Keratinocyte (primary cell): ENCODE measurements at regions not wholly inside any gene's neighbourhood (a gene's known extent, or its start where the extent isn't known, plus 50 kb on each side); places are given as distances from the start of the nearest gene placed in this dataset.

Experiments used
- DNase-seq: peaks from one replicate; pipeline ENCODE4 v3.0.0-alpha.2; 2011; ENCODE audit warnings: low read depth, missing footprints, low spot score
- FAIRE-seq: peaks from 2 replicates; lab custom pipeline; 2011; peaks lifted over from hg19 to GRCh38; lab: Jason Lieb, UNC
- H2AFZ ChIP-seq: 2 replicates; pipeline ENCODE4 v1.6.0; 2012; ENCODE audit warnings: low read length, control low read depth, inconsistent platforms; ENCODE audit not compliant: control insufficient read depth
- H3K27ac ChIP-seq: 2 replicates; pipeline ENCODE4 v1.5.1; 2011; ENCODE audit warnings: low read length; ENCODE audit not compliant: control insufficient read depth, insufficient read depth
- H3K27me3 ChIP-seq: 3 replicates; pipeline ENCODE4 v1.6.0; 2011; ENCODE audit warnings: low read length; ENCODE audit not compliant: control insufficient read depth, insufficient read depth; ENCODE audit errors: extremely low read depth
- H3K36me3 ChIP-seq, 2 experiments: 2 replicates in 1 of 2; 3 replicates in 1 of 2; pipeline ENCODE4 v1.5.1; 2011; ENCODE audit warnings: low read length in 2 of 2, mild to moderate bottlenecking in 1 of 2; ENCODE audit not compliant: control insufficient read depth in 2 of 2, insufficient read depth in 2 of 2; ENCODE audit errors: extremely low read depth in 1 of 2
- H3K4me1 ChIP-seq: 3 replicates; pipeline ENCODE4 v1.5.1; 2011; ENCODE audit warnings: low read length; ENCODE audit not compliant: control insufficient read depth, insufficient read depth; ENCODE audit errors: extremely low read depth
- H3K4me2 ChIP-seq: 3 replicates; pipeline ENCODE4 v1.6.0; 2011; ENCODE audit warnings: low read depth, low read length; ENCODE audit not compliant: control insufficient read depth, insufficient read depth; ENCODE audit errors: extremely low read depth
- H3K4me3 ChIP-seq, 3 experiments: fragments of 200-600 bp in 1 of 3; sonication (generic) in 1 of 3; 2 replicates in 2 of 3; 3 replicates in 1 of 3; pipeline ENCODE4 v1.5.1; 2011 to 2016; ENCODE audit warnings: low read length in 3 of 3, mild to moderate bottlenecking in 3 of 3, control low read depth in 2 of 3, inconsistent platforms in 1 of 3, low read depth in 1 of 3, mixed read lengths in 1 of 3, mixed run types in 1 of 3, moderate library complexity in 1 of 3; ENCODE audit not compliant: control insufficient read depth in 2 of 3, insufficient read depth in 2 of 3; ENCODE audit errors: extremely low read depth in 1 of 3
- H3K79me2 ChIP-seq: 2 replicates; pipeline ENCODE4 v1.6.0; 2012; ENCODE audit warnings: low read length; ENCODE audit not compliant: control insufficient read depth, insufficient read depth
- H3K9ac ChIP-seq: 3 replicates; pipeline ENCODE4 v1.6.0; 2011; ENCODE audit warnings: low read length; ENCODE audit not compliant: control insufficient read depth, insufficient read depth; ENCODE audit errors: extremely low read depth
- H3K9me1 ChIP-seq: 3 replicates; pipeline ENCODE4 v1.6.0; 2011; ENCODE audit warnings: low read length; ENCODE audit not compliant: control insufficient read depth, insufficient read depth; ENCODE audit errors: extremely low read depth
- H3K9me3 ChIP-seq: 2 replicates; pipeline ENCODE4 v1.5.1; 2012; ENCODE audit warnings: low read depth, low read length; ENCODE audit not compliant: control insufficient read depth
- H4K20me1 ChIP-seq: 3 replicates; pipeline ENCODE4 v1.6.0; 2011; ENCODE audit warnings: low read length; ENCODE audit not compliant: control insufficient read depth, insufficient read depth; ENCODE audit errors: extremely low read depth
- CTCF ChIP-seq, 3 experiments: IDR thresholded peaks in 1 of 3; conservative IDR thresholded peaks in 1 of 3; optimal IDR thresholded peaks in 1 of 3; 2 replicates in 2 of 3; 3 replicates in 1 of 3; pipeline versions ENCODE3 to v1.5.1; 2011; ENCODE audit warnings: low read length in 3 of 3, mild to moderate bottlenecking in 3 of 3, moderate library complexity in 2 of 3, control low read depth in 1 of 3, inconsistent platforms in 1 of 3; ENCODE audit not compliant: insufficient read depth in 2 of 3; ENCODE audit errors: extremely low read depth in 1 of 3
- EZH2 ChIP-seq: IDR thresholded peaks from one replicate; pipeline ENCODE4 v1.6.1; 2012; ENCODE audit warnings: inconsistent platforms, mild to moderate bottlenecking, low read length, moderate library complexity
- dilution Hi-C: fragments of 300-500 bp; cut with MboI; formaldehyde crosslinking; loops from one replicate; pipeline ENCODE4 v1.7.0; 2020; ENCODE audit warnings: low sequenced_read_pairs; ENCODE audit not compliant: extremely low pct_ligation_motif_present

- Histone ChIP-seq H3K4me1 (peaks cover 10% of the 10 kb centered on the region), H3K9ac (peak overlapping the region; percentile 32), H3K9me1 (no peaks in the 10 kb centered on the region), H2AFZ (peak overlapping the region; percentile 82), H4K20me1 (no peaks in the 10 kb centered on the region), H3K27me3 (no peaks in the 10 kb centered on the region), H3K36me3 (no peaks in the 10 kb centered on the region), H3K9me3 (no peaks in the 10 kb centered on the region), H3K79me2 (no peaks in the 10 kb centered on the region), H3K4me3 (no peak overlapping the region), H3K4me2 (peak overlapping the region; percentile 53), H3K27ac (peak overlapping the region; percentile 66)
- FAIRE-seq (peak; percentile 98), DNase-seq (peak; percentile 70)
- dilution Hi-C loops, result no loop called here
- TF ChIP-seq CTCF (optimal IDR thresholded peaks at IDR 0.05 in 1 of 3, IDR thresholded peaks at IDR 0.05 in 1 of 3, conservative IDR thresholded peaks at IDR 0.05 in 1 of 3; ENCODE audit: extremely low read depth in 1 of 3, insufficient read depth in 2 of 3, low read length in 3 of 3) (peak; percentile 96 to 97 (median 96)), EZH2 (no peak)
These were observed 61.9 kb downstream of the ADM start for GRCh38 chr11:10366568-10367331.

DNA sequence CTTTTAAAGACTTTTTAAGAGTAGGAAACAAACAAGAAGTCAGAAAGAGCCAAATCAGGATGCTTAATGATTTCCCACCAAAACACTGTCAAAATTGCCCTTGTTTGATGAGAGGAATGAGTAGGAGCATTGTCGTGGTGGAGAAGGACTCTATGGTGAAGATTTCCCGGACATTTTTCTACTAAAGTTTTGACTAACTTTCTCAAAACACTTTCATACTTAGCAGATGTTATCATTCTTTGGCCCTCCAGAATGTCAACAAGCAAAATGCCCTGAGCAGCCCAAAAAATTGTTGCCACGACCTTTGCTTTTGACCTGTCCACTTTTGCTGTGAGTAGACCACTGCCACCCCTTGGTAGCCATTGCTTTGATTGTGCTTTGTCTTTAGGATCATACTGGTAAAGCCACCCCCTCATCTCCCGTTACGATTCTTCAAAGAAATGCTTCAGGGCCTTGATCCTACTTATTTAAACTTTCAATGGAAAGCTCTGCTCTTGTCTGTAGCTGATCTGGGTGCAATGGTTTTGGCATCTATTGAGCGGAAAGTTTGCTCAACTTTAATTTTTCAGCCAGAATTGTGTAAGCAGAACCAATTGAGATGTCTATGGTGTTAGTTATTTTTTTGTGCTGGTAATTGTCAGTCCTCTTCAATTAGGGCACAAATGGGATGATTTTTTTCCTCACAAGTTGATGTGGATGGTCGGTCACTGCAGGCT, 67.2 kb downstream of the ADM start:
- Histone ChIP-seq H3K9me1 (no peaks in the 10 kb centered on the region), H3K27ac (no peak overlapping the region), H3K4me3 (no peak overlapping the region), H3K9ac (no peak overlapping the region), H3K4me1 (no peaks in the 10 kb centered on the region), H3K79me2 (no peaks in the 10 kb centered on the region), H3K9me3 (no peaks in the 10 kb centered on the region), H3K4me2 (no peak overlapping the region), H4K20me1 (no peaks in the 10 kb centered on the region), H3K27me3 (no peaks in the 10 kb centered on the region), H2AFZ (no peak overlapping the region), H3K36me3 (no peaks in the 10 kb centered on the region)
- FAIRE-seq (no peak), DNase-seq (no peak)
- TF ChIP-seq CTCF (optimal IDR thresholded peaks at IDR 0.05 in 1 of 3, IDR thresholded peaks at IDR 0.05 in 1 of 3, conservative IDR thresholded peaks at IDR 0.05 in 1 of 3; ENCODE audit: extremely low read depth in 1 of 3, insufficient read depth in 2 of 3, low read length in 3 of 3) (no peak), EZH2 (no peak)
- dilution Hi-C loops, result no loop called here
